HG03439 (cell line): ENCODE measurements at regions not wholly inside any gene's neighbourhood (a gene's known extent, or its start where the extent isn't known, plus 50 kb on each side); places are given as distances from the start of the nearest gene placed in this dataset.
"Not testable (repeated sequence)": the region's sequence is repeated elsewhere in the genome, so short reads cannot be mapped to it uniquely, and the experiment has no call there.

Experiments
- ATAC-seq: cut with Tn5 transposase; IDR thresholded peaks from one replicate; pipeline ENCODE4 v1.9.1; 2021; ENCODE audit warnings: mild to moderate bottlenecking, moderate library complexity; ENCODE audit not compliant: unreplicated experiment

DNA sequence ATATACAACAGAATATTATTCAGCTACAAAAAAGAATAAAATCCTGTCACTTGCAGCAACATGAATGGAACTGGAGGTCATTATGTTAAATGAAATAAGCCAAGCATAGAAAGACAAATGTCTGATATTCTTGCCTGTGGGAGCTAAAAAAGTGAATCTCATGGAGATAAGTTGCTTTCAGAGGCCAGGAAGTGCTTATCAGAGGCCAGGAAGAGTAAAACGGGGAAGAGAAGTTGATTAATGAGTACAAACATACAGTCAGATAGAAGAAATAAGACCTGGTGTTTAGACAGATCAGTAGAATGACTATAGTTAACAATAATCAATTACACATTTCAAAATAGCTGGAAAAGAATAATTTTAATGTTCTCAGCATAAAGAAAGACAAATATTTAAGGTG is 54.4 kb upstream of the CPHXL start:
- no peak for ATAC-seq

DNA sequence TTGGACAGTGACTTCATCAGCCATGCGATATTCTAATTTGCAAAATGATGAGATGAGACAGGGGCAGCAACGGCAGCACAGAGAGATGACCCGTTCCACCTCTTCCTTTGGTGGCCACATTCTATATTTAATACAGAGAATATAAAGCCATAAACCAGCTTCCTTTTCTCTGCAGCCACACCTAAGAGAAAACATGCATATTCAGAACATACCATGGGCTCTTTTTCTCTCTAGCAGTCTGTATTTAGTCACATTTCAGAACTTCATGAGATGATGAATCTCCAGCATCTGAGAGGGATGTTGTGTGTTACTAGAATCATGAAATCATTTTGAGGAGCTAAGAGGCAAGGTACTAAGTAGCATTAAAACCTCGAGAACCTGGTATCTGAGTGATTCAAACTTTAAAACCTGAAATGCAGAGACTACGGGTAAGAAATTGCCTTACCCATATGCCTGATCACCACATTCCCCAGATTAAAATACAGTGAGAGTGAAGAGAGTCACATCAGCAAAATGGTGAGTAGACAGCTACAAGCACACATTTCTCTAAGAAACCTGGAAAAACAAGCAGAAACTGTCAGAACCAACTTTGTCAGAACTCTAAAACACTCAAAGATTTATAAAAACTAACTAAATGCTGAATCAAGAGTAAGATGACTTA is 55.5 kb upstream of the CPHXL start:
- no peak for ATAC-seq

DNA sequence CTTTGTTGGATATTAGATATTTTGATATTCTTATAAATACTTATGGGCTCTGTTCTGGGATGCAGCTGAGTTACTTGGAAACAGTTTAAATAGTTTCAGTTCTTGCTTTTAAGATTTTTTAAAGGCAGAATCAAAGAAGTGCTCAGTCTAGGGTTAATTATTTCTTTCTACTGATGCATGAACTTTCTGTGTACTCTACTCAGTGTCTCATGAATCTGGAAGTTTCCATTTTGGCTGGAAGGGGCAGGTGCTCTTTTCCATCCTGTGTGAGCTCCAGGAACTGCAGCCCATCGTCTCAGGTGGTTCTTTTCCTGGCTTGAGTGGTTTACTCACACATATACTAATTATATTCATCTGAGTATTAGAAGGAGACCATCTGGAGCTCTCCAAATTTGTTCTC is 61.1 kb upstream of the CPHXL start:
- no peak for ATAC-seq

DNA sequence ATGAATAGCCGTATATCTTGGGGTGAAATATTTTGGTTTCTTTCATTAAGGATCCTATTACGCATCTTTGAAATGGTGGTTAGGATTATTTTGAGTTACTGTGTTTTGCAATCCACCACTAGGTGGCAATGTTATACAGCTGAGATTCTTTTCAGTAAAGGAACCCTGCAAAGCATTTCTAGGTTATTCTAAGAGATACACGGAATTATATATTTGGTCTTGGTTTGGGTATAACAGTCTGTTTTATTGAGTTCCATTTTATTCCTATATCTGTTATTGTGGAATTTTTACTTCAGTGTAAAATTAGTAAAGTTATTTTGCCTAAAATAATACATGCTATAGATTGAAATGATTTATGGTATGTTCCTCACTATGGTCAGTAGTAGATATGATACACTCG is 62.9 kb upstream of the CPHXL start:
- no peak for ATAC-seq

DNA sequence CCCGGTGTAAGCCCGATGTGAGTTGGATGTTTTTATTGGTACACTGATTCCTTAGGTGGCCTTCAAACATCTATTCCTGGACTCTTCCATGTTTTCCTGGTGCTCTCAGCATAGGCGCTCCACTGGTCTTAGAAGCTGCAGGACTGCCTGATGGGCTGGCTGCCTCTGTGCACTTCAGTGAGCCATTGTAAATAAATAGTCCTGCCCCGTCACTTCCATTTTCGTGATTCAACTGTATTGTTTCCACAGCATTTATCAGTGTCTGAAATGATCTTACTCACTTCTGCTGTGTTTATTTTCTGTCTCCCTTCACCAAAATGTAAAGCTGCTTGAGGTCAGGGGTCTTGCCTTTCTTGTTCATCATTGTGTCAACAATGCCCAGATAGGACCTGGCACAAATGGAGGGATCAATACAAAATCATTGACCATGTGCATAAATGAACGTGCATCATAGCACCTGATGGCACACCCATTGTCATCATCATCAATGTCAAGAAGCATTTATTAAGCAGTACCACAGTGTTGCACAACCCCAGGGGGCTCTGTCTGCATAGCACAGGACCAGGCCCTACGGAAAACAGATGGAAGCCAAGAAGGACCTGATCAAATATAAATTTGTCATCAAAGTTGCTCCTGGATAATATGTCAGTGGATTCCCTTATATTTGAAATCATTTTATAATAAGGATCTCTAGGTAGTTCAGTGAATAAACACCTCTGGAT is 66.6 kb upstream of the CPHXL start:
- ATAC-seq = no peak

DNA sequence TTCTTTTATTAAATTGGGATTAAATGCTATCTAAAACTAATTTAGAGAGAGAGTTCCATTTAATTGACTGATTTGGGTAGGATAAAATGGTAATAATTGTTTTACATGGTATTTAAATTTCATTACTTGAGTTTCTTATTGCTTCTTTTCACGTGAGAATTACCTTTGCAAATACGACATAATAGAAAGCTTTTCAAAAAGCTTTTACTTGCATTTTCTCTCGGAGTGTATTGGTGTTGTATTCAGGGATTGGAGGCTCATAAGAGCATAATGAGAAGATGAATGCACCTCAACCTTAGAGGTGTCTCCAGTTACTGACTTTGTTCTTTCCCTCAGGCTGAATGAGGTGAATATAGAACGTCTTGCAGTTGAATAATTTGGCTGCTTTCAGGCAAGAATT is 67.4 kb upstream of the CPHXL start:
- ATAC-seq = no peak

DNA sequence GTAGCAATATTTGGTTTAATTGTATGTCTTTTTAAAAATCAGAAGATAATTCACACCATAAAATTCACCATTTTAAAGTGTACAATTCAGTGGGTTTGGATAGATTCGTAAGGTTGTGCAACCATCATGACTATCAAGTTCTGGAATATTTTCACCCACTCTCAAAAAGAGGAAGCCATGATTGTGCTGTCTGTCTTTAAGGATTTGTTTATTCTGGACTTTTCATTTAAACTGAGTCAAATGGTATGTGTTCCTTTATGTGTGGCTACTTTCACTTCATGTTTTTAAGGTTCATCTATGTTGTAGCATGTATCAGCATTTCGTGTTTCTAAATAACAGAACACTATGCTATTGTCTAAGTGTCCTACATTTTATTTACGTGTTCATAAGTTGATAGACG is 68.1 kb upstream of the CPHXL start:
- ATAC-seq = no peak

DNA sequence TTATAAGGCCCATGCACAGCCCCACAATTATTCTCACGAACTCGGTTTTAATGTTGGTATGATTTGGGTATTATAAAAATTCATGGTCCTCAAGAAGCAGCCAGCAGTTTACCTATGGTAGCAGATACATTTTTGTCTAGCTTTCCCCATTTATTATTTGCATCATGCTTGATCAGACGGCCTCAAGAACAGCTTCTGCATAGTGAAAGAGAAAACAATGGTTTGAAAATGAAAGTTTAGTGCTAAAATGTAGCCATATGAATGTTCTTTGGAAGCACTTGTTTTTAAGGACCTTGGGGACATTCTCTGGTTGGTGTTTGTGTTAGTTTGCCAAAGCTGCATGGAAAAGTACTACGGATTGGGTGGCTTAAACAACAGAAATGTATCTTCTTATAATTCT is 72.4 kb upstream of the CPHXL start:
- no peak for ATAC-seq

DNA sequence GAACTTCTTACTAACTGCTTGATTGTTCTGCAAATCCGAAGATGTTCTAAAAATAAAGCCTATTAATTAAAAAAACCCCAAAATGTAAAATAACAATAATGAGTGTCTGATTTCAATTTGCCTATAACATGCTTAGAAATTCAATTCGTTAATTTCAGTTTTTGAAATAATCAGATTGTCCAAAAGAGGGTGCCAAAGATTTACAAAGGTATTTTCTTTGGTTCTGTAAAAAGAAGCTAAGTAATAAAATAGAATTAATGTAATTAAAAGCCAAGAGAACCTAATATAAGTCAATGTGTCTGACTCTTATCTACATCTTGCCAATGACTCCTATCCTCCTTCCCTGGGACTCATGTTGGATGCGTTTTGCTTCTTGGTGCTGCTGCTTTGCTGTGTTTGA is 75.0 kb upstream of the CPHXL start:
- ATAC-seq = no peak

DNA sequence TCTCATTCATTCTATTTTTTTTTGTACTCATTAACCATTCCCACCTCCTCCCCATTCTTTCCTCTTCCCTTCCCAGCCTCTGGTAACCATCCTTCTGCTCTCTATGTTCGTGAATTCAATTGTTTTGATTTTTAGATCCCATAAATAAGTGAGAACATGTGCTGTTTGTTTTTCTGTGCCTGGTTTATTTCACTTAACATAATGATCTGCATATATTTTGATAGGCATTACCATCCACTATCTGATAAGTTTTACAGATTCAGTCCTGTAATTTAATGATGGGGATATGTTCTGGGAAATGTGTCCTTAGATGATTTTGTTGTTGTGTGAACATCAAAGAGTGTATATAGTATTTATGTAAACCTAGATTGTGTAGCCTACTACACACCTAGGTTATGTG is 77.5 kb upstream of the CPHXL start:
- ATAC-seq = no peak

DNA sequence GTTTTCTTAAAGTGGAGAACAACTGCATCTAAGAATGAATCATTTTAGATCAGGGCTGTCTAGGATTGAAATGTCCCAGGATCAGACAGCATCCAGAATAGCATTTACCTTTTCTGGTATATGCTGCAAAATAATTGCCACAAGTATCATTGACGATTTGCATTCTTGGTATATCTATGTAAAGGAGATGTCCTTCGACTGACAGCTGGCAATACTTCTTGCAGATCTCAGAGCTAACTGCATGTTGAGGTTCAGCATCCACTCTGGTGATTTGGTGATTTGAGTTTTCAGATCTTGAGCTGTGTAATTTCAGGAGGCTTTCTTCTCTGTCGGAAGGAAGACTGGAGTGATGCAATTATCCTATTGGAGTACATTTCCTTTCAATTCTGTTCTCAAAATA is 78.1 kb upstream of the CPHXL start:
- ATAC-seq = no peak

DNA sequence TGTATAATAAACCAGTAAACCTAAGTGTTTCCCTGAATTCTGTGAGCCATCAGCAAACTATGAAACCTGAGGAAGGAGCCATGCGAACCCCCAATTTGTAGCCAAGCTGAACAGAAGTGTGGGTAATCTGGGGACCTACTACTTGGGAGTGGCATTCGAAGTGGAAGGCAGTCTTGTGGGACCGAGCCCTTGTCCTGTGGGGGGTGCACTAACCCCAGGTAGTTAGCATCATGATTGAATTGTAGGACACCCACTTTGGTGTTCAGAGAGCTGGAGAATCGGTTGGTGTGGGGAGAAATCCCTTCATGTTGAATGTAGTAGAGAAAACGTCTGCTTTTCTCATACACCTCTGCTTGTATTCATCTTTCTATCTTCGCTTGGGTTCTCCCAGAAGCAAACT is 79.7 kb upstream of the CPHXL start:
- no peak for ATAC-seq

DNA sequence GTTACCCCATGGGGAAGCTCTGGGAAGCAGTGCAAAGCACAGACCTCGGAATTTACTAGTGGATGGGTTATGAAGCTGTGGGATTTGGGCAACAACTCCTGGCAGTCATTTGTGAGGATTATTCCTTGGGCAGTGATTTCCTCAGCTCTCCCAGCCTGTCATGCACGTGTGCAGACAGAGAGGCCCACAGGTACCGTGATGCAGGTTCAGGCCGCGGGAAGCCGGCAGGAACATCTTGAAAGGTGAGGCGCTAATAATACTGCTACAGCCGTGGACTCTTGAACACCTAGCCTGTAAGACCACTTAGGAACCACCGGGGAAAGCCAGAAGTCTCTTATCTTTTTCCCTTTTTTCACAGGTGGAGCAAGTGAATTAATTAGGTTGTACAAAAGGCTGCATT is 80.2 kb upstream of the CPHXL start:
- ATAC-seq = no peak

DNA sequence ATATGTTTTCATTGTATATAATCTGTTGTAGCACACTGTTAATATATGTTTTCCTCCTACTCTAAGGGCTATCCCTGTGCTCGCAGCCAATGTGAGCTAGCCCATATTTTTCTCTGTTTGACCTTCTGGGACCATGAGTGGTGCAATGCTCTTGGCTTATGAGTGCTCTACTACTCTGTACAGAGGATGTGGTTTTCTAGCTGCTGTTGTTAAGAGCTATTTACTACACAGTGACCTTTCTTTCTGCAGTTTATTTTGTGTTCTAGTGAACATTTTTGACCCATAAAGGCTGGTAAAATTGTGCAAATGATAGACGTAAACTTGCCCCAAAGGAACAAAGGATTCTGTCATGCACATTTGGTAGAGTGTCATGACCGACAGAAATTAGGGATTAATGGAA is 84.1 kb upstream of the CPHXL start:
- no peak for ATAC-seq

DNA sequence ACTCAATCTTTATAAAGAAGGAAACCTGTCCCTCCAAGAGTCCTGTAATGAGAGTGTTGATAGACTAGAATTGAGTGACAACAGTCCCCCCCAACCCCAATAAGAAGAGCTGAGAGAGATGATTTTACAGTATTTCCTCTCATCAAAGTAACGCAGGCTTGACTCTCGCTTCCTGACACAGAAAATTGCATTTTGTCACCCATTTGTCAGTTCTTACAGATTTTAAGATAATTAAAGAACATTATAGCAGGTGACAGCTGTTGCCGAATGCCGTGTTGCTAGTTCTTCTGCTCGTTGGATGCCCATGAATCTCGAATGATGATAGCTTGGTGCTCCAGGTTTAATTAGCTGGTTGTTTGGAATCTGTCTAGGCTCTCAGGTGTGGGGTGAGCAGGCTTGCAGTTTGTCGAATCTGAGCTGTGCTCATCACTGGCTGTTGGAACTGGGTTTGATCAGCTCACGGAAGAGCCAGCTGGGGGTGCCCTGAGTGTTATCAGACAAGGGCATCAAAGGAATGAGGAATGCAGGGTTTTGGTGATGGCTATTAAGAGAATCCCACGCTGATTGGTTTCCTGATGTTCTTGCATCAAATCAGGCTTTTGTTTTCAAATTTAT is 84.8 kb upstream of the CPHXL start:
- ATAC-seq = no peak

DNA sequence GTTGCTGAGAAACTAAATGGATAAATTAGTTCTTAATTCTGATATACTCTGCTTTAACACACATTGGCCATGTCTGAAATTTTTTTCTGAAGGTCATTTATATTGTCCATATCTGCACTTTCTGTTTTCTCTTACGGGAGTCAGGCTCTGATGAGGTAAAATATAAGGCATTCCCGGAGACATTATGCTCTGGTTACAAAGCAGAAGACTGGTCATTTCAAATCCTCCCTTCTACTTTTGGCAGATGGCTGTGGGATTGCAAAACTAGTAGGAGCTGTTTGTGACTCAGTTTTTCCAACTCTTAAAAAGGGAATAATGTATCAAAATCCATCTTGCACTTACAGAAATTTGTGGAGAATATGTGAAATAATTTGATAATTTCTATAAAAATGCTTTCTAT is 92.2 kb upstream of the CPHXL start:
- ATAC-seq = no peak

DNA sequence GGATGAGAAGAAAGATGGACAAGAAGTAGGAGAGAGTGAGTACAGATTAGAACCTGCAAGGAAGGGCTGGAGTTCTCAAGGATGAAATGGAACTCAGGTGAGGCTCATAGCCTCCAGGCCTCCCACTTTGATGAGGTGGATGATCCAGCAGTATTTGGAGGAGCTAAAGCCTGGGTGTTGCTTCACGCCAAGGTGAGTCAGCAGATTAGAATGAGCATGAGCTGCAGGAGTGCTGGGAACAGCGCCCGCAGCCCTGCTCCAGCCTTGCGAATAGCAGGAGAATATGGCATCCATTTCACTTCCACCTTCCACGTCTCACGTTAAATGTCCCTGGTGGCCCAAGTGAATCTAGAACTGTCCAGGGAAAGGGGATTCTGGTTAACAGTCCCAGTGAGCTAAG is 94.4 kb upstream of the CPHXL start:
- ATAC-seq = no peak

DNA sequence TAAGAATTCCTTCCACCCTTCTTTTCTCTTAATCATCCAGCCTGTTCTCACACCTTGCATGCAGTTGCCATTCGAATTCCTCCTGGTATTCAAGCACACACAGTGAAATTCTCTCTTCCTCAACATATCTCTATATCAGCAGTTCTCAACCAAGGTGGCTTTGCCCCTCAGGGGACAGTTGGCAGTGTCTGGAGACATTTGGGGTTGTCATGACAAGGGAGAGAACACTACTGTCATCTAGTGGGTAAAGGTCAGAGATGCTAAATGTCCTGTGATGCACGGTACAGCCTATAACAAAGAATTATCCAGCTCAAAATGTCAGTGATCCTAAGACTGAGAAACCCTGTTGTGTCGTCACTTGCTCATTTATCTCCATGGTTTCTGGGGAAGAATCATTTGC is 94.8 kb upstream of the CPHXL start:
- no peak for ATAC-seq

DNA sequence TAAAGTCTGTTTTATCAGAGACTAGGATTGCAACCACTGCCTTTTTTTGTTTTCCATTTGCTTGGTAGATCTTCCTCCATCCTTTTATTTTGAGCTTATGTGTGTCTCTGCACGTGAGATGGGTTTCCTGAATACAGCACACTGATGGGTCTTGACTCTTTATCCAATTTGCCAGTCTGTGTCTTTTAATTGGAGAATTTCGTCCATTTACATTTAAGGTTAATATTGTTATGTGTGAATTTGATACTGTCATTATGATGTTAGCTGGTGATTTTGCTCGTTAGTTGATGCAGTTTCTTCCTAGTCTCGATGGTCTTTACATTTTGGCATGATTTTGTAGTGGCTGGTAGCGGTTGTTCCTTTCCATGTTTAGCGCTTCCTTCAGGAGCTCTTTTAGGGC is 99.5 kb upstream of the CPHXL start:
- not testable (repeated sequence) for ATAC-seq

DNA sequence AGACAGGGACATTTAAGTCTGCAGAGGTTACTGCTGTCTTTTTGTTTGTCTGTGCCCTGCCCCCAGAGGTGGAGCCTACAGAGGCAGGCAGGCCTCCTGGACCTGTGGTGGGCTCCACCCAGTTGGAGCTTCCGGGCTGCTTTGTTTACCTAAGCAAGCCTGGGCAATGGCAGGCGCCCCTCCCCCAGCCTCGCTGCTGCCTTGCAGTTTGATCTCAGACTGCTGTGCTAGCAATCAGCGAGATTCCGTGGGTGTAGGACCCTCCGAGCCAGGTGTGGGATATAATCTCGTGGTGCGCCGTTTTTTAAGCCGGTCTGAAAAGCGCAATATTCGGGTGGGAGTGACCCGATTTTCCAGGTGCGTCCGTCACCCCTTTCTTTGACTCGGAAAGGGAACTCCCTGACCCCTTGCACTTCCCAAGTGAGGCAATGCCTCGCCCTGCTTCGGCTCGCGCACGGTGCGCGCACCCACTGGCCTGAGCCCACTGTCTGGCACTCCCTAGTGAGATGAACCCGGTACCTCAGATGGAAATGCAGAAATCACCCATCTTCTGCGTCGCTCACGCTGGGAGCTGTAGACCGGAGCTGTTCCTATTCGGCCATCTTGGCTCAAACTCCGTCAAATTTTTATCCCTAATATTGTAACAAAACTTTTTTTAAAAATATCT is 101.2 kb upstream of the CPHXL start:
- ATAC-seq = not testable (repeated sequence)

DNA sequence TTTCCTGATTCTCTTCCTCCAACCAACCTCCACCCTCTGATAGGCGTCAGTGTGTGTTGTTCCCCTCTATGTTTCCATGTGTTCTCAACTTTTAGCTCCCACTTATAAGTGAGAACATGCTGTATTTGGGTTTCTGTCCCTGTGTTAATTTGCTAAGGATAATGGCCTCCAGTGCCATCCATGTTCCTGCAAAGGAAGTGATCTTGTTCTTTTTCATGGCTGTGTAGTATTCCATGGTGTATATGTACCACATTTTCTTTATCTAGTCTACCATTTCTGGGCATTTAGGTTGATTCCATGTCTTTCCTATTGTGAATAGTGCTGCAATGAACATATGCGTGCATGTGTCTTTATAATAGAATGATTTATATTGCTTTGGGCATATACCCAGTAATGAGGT is 107.1 kb upstream of the CPHXL start:
- ATAC-seq = not testable (repeated sequence)
